MCF 10A (cell line): ENCODE measurements at regions not wholly inside any gene's neighbourhood (a gene's known extent, or its start where the extent isn't known, plus 50 kb on each side); places are given as distances from the start of the nearest gene placed in this dataset.

Experiments
- BruUV-seq: library from RNA; stranded (reverse); fragments of 400-500 nt; replicated peaks from 2 replicates; lab custom pipeline; 2021; lab: Mats Ljungman, UMichigan
- CTCF ChIA-PET: fragments of 300-600 bp; sonication (Branson Sonifier 250); formaldehyde crosslinking; extraction: SDS; loops from one replicate; lab custom pipeline; 2021; ENCODE audit warnings: antibody characterized with exemption, inconsistent platforms; lab: Yijun Ruan, JAX
- POLR2A ChIA-PET: fragments of 300-600, 350-650 bp; sonication (Branson Sonifier 250); formaldehyde crosslinking; extraction: SDS; loops from one replicate; lab custom pipeline; 2020; ENCODE audit warnings: antibody characterized with exemption, inconsistent platforms; lab: Yijun Ruan, JAX
- DNase-seq: peaks from one replicate; pipeline ENCODE4 v3.0.0-alpha.2; 2018; ENCODE audit not compliant: unreplicated experiment
- H3K27ac Mint-ChIP-seq: one replicate; pipeline ENCODE4 v1.8.0; 2022; ENCODE audit warnings: mild to moderate bottlenecking, low read depth, mixed read lengths; ENCODE audit not compliant: unreplicated experiment
- H3K27me3 Mint-ChIP-seq: one replicate; pipeline ENCODE4 v1.8.0; 2022; ENCODE audit warnings: mixed read lengths; ENCODE audit not compliant: insufficient read depth, unreplicated experiment
- H3K36me3 Mint-ChIP-seq: one replicate; pipeline ENCODE4 v1.8.0; 2022; ENCODE audit warnings: mild to moderate bottlenecking, moderate library complexity, mixed read lengths; ENCODE audit not compliant: insufficient read depth, unreplicated experiment
- H3K4me1 Mint-ChIP-seq: one replicate; pipeline ENCODE4 v1.8.0; 2022; ENCODE audit warnings: mixed read lengths; ENCODE audit not compliant: insufficient read depth, unreplicated experiment
- H3K4me3 Mint-ChIP-seq: one replicate; pipeline ENCODE4 v1.8.0; 2022; ENCODE audit warnings: mild to moderate bottlenecking, moderate library complexity, mixed read lengths; ENCODE audit not compliant: unreplicated experiment
- H3K9me3 Mint-ChIP-seq: one replicate; pipeline ENCODE4 v1.8.0; 2022; ENCODE audit warnings: mixed read lengths; ENCODE audit not compliant: unreplicated experiment
- intact Hi-C: fragments of 100-400 bp; cut with micrococcal nuclease; formaldehyde crosslinking; loops from 2 replicates; pipeline ENCODE4 v1.14.1; 2022
- TF ChIP-seq, protein P1 (sequence below): fragments of 200-600 bp; IDR thresholded peaks from one replicate; pipeline ENCODE4 v1.8.0; 2022; ENCODE audit warnings: antibody characterized with exemption, mild to moderate bottlenecking; ENCODE audit not compliant: unreplicated experiment

DNA sequence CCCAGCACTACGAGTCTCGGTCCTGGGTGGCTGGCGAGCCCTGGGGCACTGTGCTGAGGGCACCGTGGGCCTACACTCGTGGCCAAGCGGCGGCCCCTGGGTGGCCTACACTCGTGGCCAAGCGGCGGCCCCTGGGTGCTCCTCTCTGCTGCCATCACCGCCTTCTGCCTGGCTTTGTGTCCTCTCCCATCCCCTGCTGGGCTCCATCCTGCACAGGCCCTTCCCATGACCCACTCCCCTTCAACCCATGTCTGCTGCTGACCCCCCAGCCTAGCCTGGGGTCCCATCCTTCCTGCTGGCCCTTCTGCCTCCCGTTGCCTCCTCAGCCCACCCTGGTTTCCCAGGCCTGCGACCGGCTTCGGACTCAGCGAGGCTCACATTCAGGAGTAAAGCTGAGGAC, 87.4 kb upstream of the CLDN5 start:
- H3K27me3 Mint-ChIP-seq = no peaks in the 10 kb centered on the region
- TF ChIP-seq, protein P1, sequence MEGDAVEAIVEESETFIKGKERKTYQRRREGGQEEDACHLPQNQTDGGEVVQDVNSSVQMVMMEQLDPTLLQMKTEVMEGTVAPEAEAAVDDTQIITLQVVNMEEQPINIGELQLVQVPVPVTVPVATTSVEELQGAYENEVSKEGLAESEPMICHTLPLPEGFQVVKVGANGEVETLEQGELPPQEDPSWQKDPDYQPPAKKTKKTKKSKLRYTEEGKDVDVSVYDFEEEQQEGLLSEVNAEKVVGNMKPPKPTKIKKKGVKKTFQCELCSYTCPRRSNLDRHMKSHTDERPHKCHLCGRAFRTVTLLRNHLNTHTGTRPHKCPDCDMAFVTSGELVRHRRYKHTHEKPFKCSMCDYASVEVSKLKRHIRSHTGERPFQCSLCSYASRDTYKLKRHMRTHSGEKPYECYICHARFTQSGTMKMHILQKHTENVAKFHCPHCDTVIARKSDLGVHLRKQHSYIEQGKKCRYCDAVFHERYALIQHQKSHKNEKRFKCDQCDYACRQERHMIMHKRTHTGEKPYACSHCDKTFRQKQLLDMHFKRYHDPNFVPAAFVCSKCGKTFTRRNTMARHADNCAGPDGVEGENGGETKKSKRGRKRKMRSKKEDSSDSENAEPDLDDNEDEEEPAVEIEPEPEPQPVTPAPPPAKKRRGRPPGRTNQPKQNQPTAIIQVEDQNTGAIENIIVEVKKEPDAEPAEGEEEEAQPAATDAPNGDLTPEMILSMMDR = no peak
- intact Hi-C loops = no loop called here
- POLR2A ChIA-PET = no interaction called here
- no peak overlapping the region for H3K4me3 Mint-ChIP-seq
- CTCF ChIA-PET = no interaction called here
- no peak overlapping the region for H3K27ac Mint-ChIP-seq
- DNase-seq = no peak
- BruUV-seq = no TSS peak
- H3K9me3 Mint-ChIP-seq = no peaks in the 10 kb centered on the region
- H3K36me3 Mint-ChIP-seq = peaks cover 4% of the 10 kb centered on the region
- H3K4me1 Mint-ChIP-seq = peaks cover 4% of the 10 kb centered on the region

DNA sequence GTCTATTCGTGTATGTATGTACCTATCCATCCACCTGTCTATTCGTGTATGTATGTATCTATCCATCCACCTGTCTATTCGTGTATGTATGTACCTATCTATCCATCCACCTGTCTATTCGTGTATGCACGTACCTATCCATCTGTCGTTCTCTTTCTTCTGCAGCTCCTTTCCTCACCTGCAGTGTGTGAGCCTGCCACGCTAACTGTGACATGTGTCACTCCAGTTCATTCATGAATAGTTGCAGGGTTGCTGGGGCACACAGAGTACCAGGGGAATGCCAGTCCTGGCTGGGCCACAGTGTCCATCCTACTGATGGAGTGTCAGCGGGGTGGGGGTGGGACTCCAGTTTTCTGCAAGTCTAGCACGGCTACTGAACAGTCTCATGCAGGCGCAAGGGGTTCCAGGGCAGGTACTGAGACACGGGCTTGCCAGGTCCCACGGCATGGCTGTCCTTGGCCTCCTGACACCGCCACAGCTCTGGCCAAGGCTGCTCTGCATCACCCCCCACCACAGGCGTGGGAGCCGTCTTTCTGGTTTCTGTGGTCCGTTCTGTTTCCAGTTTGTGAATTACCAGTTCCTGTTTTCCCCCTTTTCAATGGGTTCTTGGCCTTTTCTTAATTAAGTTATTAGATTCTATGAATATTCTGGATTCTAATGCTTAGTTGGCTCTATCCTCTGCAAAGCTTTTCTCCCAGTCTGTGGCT, 88.8 kb upstream of the CLDN5 start:
- no peaks in the 10 kb centered on the region for H3K4me1 Mint-ChIP-seq
- H3K4me3 Mint-ChIP-seq = no peak overlapping the region
- no peaks in the 10 kb centered on the region for H3K27me3 Mint-ChIP-seq
- BruUV-seq = no TSS peak
- intact Hi-C loops = no loop called here
- CTCF ChIA-PET = interaction anchor here (0.6 kb wide), 1 partner anchor 120 kb away, joined by 3 read pairs; no protein-coding TSS in a partner anchor
- H3K36me3 Mint-ChIP-seq = no peaks in the 10 kb centered on the region
- DNase-seq = no peak
- TF ChIP-seq, protein P1 = no peak
- POLR2A ChIA-PET = no interaction called here
- no peak overlapping the region for H3K27ac Mint-ChIP-seq
- H3K9me3 Mint-ChIP-seq = no peaks in the 10 kb centered on the region

DNA sequence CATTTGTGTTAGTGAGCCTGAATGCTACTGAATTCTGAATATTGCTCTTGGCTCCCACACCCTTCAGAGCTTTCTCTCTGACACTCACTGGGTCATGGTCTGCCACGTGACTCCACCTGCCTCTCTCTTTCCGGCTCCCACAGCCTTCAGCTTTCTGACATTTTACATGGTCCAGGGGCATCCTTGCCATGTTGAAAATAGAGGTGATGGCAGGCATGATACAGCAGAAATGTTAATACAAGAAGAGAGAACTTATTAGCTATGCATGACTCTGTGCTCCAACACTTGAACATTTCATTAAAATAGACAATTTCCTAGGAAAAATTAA, 90.3 kb upstream of the CLDN5 start:
- ChIA-PET CTCF (interaction anchor here (0.8 to 1.1 kb wide), 2 partner anchors 18 to 35 kb away, joined by 3 to 5 read pairs; no protein-coding TSS in a partner anchor), POLR2A (no interaction called here)
- BruUV-seq = no TSS peak
- Mint-ChIP-seq H3K4me3 (no peak overlapping the region), H3K4me1 (no peaks in the 10 kb centered on the region), H3K9me3 (no peaks in the 10 kb centered on the region), H3K27me3 (no peaks in the 10 kb centered on the region), H3K27ac (no peak overlapping the region), H3K36me3 (no peaks in the 10 kb centered on the region)
- no peak for DNase-seq
- TF ChIP-seq, protein P1 = no peak
- intact Hi-C loops = no loop called here

GRCh38 chr22:19615001-19615461, 90.8 kb upstream of the CLDN5 start:
- CTCF ChIA-PET = interaction anchor here (0.8 to 1.1 kb wide), 2 partner anchors 17 to 36 kb away, joined by 3 to 5 read pairs; no protein-coding TSS in a partner anchor
- H3K27me3 Mint-ChIP-seq = no peaks in the 10 kb centered on the region
- no peaks in the 10 kb centered on the region for H3K9me3 Mint-ChIP-seq

More at GRCh38 chr22:19615001-19615461, 90.8 kb upstream of the CLDN5 start:
- BruUV-seq = no TSS peak
- TF ChIP-seq, protein P1 = no peak
- H3K27ac Mint-ChIP-seq = no peak overlapping the region
- intact Hi-C loops = no loop called here
- no peak for DNase-seq
- H3K4me3 Mint-ChIP-seq = no peak overlapping the region
- H3K4me1 Mint-ChIP-seq = no peaks in the 10 kb centered on the region
- H3K36me3 Mint-ChIP-seq = no peaks in the 10 kb centered on the region
- POLR2A ChIA-PET = no interaction called here
